GM10266 (cell line): ENCODE measurements at regions not wholly inside any gene's neighbourhood (a gene's known extent, or its start where the extent isn't known, plus 50 kb on each side); places are given as distances from the start of the nearest gene placed in this dataset.

ENCODE experiments used
- DNase-seq: peaks from one replicate; pipeline ENCODE4 v3.0.0; 2012; ENCODE audit errors: extremely low spot score
- TF ChIP-seq, protein P1 (sequence below): IDR thresholded peaks from 2 replicates; pipeline ENCODE4 v1.5.1; 2012; ENCODE audit warnings: mild to moderate bottlenecking, low read depth; ENCODE audit not compliant: control insufficient read depth, insufficient read depth; ENCODE audit errors: missing control alignments

DNA sequence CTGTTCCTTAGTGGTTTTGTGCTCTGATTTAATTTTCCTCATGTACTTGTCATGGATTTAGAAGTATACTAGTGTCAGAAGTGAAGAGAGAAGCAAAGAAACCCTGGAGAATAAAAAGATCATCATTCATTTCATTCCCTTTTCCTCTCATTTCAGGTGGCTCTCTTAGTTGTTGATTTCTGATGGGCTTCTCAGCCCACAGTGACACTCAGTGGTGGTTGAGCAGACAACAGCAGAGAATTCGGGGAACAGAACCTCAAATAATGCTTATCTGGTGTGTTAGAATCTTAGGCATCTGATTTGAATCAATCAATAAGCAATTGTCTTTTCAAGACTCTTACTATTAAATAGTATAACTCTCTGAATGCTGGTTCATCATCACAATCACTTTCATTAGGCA is 1289.4 kb downstream of the FAM181B start:
- TF ChIP-seq, protein P1, sequence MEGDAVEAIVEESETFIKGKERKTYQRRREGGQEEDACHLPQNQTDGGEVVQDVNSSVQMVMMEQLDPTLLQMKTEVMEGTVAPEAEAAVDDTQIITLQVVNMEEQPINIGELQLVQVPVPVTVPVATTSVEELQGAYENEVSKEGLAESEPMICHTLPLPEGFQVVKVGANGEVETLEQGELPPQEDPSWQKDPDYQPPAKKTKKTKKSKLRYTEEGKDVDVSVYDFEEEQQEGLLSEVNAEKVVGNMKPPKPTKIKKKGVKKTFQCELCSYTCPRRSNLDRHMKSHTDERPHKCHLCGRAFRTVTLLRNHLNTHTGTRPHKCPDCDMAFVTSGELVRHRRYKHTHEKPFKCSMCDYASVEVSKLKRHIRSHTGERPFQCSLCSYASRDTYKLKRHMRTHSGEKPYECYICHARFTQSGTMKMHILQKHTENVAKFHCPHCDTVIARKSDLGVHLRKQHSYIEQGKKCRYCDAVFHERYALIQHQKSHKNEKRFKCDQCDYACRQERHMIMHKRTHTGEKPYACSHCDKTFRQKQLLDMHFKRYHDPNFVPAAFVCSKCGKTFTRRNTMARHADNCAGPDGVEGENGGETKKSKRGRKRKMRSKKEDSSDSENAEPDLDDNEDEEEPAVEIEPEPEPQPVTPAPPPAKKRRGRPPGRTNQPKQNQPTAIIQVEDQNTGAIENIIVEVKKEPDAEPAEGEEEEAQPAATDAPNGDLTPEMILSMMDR, result no peak

DNA sequence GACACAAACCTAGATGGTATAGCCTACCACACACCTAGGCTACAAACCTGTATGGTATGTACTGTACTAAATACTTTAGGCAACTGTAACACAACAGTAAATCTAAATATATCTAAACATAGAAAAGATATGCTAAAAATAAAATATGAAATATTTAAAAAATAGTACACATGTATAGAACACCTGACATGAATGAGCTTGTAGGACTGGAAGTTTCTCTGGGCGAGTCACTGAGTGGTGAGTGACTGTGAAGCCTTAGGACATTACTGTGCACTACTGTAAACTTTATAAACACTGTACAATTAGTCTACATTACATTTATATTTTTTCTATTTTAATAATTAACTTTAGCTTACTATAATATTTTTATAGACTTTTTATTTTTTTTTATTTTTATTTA is 1301.3 kb downstream of the FAM181B start:
- TF ChIP-seq, protein P1, result no peak
- DNase-seq, result no peak

More for the DNA sequence above, 1289.4 kb downstream of the FAM181B start:
- no peak for DNase-seq

DNA sequence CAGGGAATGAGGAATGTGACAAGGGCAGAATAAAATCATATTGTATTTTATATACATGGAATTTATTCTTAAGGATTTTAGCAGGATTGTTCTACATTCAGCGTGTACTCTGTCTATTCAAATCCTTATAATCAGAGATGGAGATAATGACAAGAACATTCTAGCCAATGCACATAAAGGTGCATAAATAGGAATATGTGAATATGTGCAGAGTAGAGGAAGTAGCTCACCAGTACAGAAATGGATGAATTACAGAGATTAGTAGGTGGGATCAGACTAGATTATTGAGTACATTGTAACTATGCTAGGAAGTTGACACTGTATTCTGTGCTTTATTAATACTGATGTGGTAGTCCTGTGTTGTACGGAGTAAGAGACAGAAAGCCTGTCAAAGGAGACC is 1308.8 kb downstream of the FAM181B start:
- DNase-seq, result no peak
- TF ChIP-seq, protein P1, result no peak

DNA sequence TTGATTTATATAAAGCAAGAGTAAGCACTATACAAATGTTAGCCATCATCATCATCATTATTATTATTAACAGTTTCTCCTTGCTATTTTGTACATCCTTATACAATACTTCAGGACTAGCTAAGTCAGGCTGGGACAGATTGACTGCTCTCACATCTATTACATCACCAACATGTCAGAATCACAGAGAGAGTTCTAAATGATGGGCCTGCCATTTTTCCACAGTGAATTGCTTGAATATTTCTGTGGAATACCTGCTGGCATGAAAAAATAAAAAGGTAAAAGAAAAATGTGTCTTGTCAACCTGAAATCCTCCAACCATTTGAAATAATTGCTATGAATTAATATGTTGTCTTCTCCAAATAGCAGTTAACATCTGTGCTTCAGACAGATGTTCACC is 1311.3 kb downstream of the FAM181B start:
- no peak for DNase-seq
- TF ChIP-seq, protein P1, result no peak

DNA sequence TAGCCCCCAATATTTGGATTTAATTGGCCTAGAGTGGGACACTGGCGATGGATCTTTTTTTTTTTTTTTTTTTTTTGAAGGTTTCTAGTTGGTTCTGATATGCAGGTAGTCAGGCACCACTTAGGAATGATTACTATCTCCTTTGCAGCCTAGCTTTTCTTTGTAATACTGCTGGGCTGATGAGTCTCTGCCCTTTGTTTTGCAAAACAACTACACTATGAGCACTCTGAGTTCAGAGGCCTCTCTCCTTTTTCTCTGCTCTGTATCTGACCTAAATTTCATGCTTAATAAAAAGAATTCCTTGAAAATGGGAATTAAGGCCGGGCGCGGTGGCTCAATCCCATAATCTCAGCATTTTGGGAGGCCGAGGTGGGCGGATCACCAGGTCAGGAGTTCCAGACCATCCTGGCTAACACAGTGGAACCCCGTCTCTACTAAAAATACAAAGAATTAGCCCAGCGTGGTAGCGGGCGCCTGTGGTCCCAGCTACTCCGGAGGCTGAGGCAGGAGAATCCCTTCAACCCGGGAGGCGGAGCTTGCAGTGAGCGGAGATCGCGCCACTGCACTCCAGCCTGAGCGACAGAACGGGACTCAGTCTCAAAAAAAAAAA is 1312.3 kb downstream of the FAM181B start:
- TF ChIP-seq, protein P1, result no peak

DNA sequence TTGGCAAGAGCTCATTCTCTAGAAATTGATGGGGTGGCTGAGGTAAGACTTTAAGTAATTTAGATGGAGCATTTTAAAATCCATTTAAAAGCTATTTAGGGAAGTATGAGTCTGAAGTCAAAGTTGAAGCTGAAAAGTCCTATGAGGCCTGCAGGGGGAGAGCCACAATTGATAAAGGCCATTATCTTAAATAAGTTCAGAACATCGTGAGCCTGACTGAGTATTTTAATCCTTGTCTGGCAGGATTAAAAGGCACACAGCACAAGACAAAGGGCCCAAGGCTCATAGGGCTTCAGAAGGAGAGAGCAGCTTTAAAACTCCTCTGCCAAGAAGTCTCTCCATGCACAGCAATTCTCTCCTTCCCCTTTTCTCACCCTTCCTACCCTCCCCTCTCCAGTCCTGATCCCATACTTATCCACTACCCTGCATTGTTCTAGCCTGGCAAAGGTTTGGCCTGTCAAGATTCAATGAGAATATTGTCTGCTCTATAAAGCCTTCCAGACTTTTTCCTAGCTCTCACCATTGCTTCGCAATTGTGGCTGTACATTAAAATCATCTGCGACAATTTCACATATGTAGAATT is 1312.9 kb downstream of the FAM181B start:
- TF ChIP-seq, protein P1, result no peak
- no peak for DNase-seq

More for the DNA sequence above, 1312.3 kb downstream of the FAM181B start:
- no peak for DNase-seq

DNA sequence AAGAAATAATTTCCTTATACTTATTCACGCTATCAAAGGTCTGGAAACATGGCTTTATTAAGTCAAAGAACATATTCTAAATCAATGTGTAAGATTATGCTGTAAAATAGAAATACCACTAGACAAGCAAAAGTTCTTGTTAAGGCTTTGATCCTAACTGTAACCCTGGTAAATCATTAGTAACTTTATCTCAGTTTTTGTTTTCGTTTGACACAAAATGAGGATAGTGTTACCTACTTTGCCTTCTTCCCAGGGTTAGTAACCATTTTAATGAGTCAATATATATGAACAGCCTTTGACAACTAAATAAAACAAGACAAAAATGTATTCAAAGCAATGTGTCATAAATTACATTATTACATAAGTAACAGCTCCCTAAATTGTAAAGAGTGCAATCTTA is 1336.3 kb downstream of the FAM181B start:
- no peak for DNase-seq
- TF ChIP-seq, protein P1, result no peak
